ENCODE measurements at regions not wholly inside any gene's neighbourhood (a gene's known extent, or its start where the extent isn't known, plus 50 kb on each side); places are given as distances from the start of the nearest gene placed in this dataset.
A peak's percentile ranks its signal among the peaks of the same experiment; 100 is the strongest.

DNA sequence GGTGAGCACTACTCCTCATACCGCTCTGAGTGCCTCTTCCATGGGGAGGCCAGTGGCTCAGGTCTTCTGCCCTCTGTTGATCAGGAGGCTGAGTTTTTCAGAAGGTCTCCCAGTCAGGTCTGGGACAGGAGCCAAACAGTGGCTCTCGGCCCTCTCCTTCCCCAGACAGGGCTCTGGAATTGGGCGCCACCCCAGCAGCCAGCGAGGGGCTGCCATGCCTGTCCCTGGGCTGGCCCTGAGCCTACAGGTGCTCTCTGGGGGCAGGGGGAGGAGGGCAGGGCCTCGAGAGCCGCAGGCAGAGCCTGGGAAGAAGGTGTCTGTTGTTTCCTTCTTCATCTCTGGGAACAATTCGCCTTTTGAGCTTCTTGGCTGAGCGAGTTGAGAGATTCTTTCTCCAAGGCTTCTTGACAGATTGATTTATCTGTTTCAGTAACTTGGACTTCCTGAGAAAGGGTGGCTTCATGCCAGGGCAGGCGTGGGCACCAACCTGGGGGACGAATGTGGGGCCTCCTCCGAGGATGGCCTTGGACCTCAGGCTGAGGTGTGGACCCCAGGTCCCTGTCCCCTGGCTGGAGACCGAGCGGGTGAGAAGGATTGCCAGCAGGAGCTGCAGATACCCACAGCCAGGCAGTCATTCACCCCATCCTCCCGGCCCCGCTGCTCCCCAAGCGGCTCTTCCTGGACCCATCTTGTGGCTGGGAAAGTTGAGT lies 64.7 kb upstream of the GLI2 start:
- H3K4me3 ChIP-seq (ENCODE audit: low read depth, low read length) = no peak overlapping the region
- TF ChIP-seq, protein P1, sequence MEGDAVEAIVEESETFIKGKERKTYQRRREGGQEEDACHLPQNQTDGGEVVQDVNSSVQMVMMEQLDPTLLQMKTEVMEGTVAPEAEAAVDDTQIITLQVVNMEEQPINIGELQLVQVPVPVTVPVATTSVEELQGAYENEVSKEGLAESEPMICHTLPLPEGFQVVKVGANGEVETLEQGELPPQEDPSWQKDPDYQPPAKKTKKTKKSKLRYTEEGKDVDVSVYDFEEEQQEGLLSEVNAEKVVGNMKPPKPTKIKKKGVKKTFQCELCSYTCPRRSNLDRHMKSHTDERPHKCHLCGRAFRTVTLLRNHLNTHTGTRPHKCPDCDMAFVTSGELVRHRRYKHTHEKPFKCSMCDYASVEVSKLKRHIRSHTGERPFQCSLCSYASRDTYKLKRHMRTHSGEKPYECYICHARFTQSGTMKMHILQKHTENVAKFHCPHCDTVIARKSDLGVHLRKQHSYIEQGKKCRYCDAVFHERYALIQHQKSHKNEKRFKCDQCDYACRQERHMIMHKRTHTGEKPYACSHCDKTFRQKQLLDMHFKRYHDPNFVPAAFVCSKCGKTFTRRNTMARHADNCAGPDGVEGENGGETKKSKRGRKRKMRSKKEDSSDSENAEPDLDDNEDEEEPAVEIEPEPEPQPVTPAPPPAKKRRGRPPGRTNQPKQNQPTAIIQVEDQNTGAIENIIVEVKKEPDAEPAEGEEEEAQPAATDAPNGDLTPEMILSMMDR (IDR thresholded peaks at IDR 0.05; ENCODE audit: low read depth, low read length, missing control alignments) = no peak
- no peak for DNase-seq (ENCODE audit: low read depth)

DNA sequence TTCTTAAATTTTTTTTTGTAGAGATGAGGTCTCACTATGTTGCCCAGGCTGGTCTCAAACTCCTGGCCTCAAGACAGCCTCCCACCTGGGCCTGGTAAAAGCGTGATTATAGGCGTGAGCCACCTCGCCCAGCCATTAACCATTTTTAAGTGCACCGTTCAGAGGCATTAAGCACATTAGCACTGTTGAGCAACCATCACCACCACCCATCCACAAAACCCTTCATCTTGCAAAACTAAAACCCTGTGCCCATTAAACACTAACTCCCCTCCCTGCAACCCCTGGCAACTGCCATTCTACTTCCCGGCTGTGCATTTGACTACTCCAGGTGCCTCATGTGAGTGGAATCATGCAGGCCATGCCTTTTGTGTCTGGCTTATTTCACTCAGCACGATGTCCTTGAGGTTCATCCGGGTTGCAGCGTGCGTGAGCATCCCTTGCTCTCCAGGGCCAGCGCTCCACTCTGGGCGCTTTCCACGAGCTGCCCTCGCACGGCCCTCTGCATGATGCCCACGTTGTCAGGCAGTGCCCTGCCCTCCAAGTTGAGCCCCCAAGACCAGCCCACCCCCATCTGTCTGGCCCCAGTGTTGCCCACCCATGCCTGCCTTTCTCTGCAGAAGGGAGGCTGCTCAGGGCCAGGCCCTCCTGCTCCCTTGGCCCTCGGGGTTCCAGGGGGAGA lies 63.0 kb upstream of the GLI2 start:
- DNase-seq (ENCODE audit: low read depth) = no peak
- no peak overlapping the region for H3K4me3 ChIP-seq (ENCODE audit: low read depth, low read length)
- TF ChIP-seq, protein P1 (IDR thresholded peaks at IDR 0.05; ENCODE audit: low read depth, low read length, missing control alignments) = no peak

DNA sequence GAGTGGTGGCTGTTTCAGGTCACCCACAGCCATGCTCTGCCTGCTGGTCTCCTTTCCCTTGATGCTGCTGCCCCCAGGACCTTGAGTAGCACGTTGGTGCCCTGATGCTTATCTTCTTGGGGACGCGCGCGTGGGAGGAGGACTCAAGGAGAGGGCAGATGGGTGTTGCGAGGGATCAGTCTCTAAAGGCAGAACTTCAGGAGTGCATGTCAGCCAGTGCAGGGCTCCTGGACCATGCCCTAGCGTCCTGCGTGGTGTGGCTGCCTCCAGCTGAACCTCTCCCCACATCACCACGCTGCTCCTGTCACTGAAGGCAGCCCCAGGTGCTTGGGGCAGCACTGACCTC lies 62.5 kb upstream of the GLI2 start:
- H3K4me3 ChIP-seq (ENCODE audit: low read depth, low read length) = no peak overlapping the region
- TF ChIP-seq, protein P1 (IDR thresholded peaks at IDR 0.05; ENCODE audit: low read depth, low read length, missing control alignments) = no peak
- DNase-seq (ENCODE audit: low read depth) = no peak

DNA sequence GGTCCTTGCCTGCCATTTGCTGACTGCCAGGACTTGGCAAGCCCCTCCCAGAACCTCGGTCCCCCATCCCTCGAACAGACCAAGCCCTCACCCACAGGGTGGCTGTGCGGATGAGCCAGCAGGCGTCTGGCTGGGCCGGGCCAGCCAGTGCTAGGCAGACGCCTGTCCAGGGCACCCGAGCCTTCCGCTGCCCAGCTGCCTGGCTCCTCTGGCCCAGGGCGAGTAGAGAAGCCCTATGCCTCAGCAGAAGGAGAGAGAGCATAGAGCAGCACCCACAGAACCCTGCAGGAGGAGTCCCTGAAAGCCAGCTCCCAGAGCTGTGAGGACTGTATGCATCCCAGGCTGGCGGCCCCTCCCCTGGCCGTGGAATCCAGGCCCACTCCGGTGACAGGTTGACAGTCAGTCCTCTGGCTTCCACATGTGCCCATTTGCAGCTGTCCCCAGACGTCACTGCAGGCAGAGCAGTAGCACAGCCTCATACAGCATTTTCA lies 62.1 kb upstream of the GLI2 start:
- H3K4me3 ChIP-seq (ENCODE audit: low read depth, low read length) = no peak overlapping the region
- DNase-seq (ENCODE audit: low read depth) = no peak
- TF ChIP-seq, protein P1 (IDR thresholded peaks at IDR 0.05; ENCODE audit: low read depth, low read length, missing control alignments) = no peak

DNA sequence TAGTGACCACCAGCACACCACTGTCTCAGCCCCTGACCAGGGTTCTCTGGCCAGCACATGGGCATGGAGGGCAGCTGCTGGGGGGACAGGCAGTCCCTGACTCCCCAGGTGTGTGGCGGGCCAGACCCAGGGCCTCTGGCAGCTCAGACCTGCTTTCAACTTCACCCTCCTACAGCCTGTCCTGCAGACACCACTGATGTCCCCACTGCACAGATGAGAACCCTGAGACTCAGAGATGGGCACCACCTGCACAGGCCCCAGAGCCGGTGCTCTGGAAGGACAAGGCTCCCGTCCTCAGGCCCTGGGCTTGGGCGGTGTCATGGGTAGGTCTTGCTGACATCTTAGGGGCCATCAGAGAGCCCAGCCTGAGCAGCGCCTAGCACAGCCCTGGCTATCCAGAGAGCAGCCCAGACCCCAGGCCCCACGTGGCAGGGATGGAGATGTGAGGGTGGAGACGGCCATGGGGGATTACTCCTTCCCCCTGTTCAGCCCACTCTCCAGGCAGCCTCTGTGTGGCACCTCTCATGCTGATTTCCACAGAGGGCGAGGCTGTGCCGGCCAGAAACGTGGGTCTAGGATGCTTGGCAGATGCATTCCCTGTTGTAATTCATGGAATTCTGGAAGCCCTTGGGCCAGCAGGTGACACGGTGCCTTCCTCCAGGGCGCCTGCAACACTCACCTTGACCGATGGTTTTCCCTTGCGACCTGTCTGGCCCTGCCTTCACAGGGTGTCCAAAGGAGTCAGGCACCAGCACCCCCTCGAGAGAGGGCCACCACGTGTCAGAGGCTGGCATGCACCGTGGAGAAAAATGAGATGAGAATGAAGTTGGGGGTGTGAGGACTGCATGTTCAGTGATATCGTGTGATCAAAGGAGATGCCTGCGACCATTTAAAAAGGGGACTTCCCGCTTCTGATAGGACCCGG lies 61.2 kb upstream of the GLI2 start:
- TF ChIP-seq, protein P1 (IDR thresholded peaks at IDR 0.05; ENCODE audit: low read depth, low read length, missing control alignments) = no peak
- H3K4me3 ChIP-seq (ENCODE audit: low read depth, low read length) = no peak overlapping the region
- no peak for DNase-seq (ENCODE audit: low read depth)

DNA sequence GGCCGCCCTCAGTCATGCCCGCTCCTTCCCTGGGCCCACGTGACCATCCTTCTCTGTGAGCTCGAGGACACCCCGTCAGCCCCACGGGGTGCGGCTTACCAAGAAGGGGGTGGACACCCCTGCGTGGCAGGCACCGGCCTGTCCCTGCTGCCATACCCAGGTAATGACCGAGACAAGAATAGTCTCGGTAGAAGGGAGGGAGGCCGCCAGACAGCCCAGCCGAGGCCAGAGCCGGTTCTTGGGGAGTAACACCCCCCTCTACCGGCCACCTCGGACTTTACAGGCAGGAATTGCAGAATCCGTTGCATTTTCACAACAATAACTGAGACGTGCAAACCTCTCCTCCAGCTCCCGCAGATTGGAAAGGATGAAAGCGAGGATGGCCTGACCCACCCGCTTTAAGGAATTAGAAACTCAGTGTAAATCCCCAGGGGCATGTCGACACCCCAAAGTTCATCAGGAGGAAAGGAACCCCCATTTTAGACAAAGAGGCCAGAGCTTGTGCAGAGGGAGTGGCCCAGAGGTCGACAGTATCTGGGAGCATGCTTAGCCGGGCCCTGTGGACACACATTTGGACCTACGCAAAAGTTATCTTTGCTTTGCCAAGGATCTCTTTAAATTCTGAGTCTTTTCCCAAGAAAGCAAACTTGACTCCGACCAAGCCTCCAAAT lies 60.1 kb upstream of the GLI2 start:
- no peak overlapping the region for H3K4me3 ChIP-seq (ENCODE audit: low read depth, low read length)
- TF ChIP-seq, protein P1 (IDR thresholded peaks at IDR 0.05; ENCODE audit: low read depth, low read length, missing control alignments) = peak; percentile 77
- DNase-seq (ENCODE audit: low read depth) = no peak

Measured in GM12864 (cell line).